GM12878 (cell line): ENCODE measurements at regions not wholly inside any gene's neighbourhood (a gene's known extent, or its start where the extent isn't known, plus 50 kb on each side); places are given as distances from the start of the nearest gene placed in this dataset.

Source experiments
- ATAC-seq: fragments of 200-7000 bp; cut with Tn5 transposase; 3 replicates; pipeline ENCODE4 v1.9.1; 2020; ENCODE audit warnings: mild to moderate bottlenecking, moderate library complexity
- BruUV-seq: library from RNA; stranded (reverse); fragments of 400-500 nt; replicated peaks from 2 replicates; lab custom pipeline; 2021; lab: Mats Ljungman, UMichigan
- CTCF ChIA-PET: fragments of 300-600 bp; sonication (Branson Sonifier 250); formaldehyde crosslinking; extraction: SDS; loops from one replicate; lab custom pipeline; 2021; ENCODE audit warnings: inconsistent platforms; lab: Yijun Ruan, JAX
- POLR2A ChIA-PET: fragments of 350-600 bp; formaldehyde crosslinking; extraction: SDS; loops from one replicate; lab custom pipeline; 2021; ENCODE audit warnings: inconsistent platforms; lab: Charles Lee
- RAD21 ChIA-PET: fragments of 300-600 bp; sonication (Branson Sonifier 250); formaldehyde crosslinking; loops from one replicate; lab custom pipeline; 2023; ENCODE audit warnings: antibody characterized with exemption; ENCODE audit not compliant: unreplicated experiment; lab: Charles Lee
- SMC1A ChIA-PET: fragments of 300-600 bp; sonication (Branson Sonifier 250); formaldehyde crosslinking; loops from one replicate; lab custom pipeline; 2023; ENCODE audit not compliant: unreplicated experiment, uncharacterized antibody; lab: Charles Lee
- DNase-seq: peaks from one replicate; pipeline ENCODE4 v3.0.0-alpha.2; 2011; ENCODE audit warnings: low read depth, low spot score
- FAIRE-seq: peaks from 3 replicates; lab custom pipeline; 2011; peaks lifted over from hg19 to GRCh38; lab: Jason Lieb, UNC
- H2AFZ ChIP-seq: 2 replicates; pipeline ENCODE4 v1.6.0; 2011; ENCODE audit warnings: low read depth, low read length, control low read depth; ENCODE audit not compliant: control insufficient read depth
- H3K27ac ChIP-seq: 2 replicates; pipeline ENCODE4 v1.5.1; 2011; ENCODE audit warnings: control low read depth; ENCODE audit not compliant: control insufficient read depth, insufficient read depth
- H3K27me3 ChIP-seq, 2 experiments: replicated peaks in 1 of 2; 2 replicates each; pipeline versions ENCODE4 v1.6.0 to v1.6.1; 2011; ENCODE audit warnings: low read length in 1 of 2; ENCODE audit not compliant: control insufficient read depth in 2 of 2, insufficient read depth in 2 of 2
- H3K36me3 ChIP-seq, 2 experiments: 2 replicates each; pipeline ENCODE4 v1.5.1; 2011; ENCODE audit warnings: low read length in 1 of 2; ENCODE audit not compliant: control insufficient read depth in 2 of 2, insufficient read depth in 2 of 2
- H3K4me1 ChIP-seq: 2 replicates; pipeline ENCODE4 v1.6.1; 2011; ENCODE audit warnings: mild to moderate bottlenecking, low read length, moderate library complexity, mixed read lengths; ENCODE audit not compliant: control insufficient read depth, insufficient read depth
- H3K4me2 ChIP-seq: 2 replicates; pipeline ENCODE4 v1.6.0; 2011; ENCODE audit warnings: control low read depth; ENCODE audit not compliant: control insufficient read depth, insufficient read depth
- H3K4me3 ChIP-seq: fragments of 200-600 bp; sonication (generic); 2 replicates; pipeline ENCODE4 v1.5.1; 2016
- H3K79me2 ChIP-seq: 2 replicates; pipeline ENCODE4 v1.6.0; 2011; ENCODE audit warnings: low read length; ENCODE audit not compliant: control insufficient read depth, insufficient read depth
- H3K9ac ChIP-seq: 2 replicates; pipeline ENCODE4 v1.8.0; 2011; ENCODE audit warnings: low read length, control low read depth, mixed read lengths; ENCODE audit not compliant: control insufficient read depth, insufficient read depth
- H3K9me3 ChIP-seq: replicated peaks from 3 replicates; pipeline ENCODE4 v1.5.1; 2011; ENCODE audit warnings: mild to moderate bottlenecking, low read length; ENCODE audit not compliant: control insufficient read depth, insufficient read depth
- H4K20me1 ChIP-seq: 2 replicates; pipeline ENCODE4 v1.6.0; 2011; ENCODE audit not compliant: control insufficient read depth, insufficient read depth
- CHD2 ChIP-seq: IDR thresholded peaks from 2 replicates; pipeline ENCODE4 v1.6.1; 2011; ENCODE audit warnings: low read depth, low read length, improper control_type of control experiment, borderline replicate concordance
- HDAC2 ChIP-seq: fragments of 200-600 bp; sonication (generic); IDR thresholded peaks from 2 replicates; pipeline ENCODE4 v1.6.1; 2017
- IRF4 ChIP-seq: IDR thresholded peaks from 2 replicates; pipeline ENCODE4 v1.6.1; 2011; ENCODE audit warnings: low read depth, low read length
- JUNB ChIP-seq: IDR thresholded peaks from 2 replicates; pipeline ENCODE4 v1.6.1; 2016; ENCODE audit warnings: antibody characterized with exemption, mild to moderate bottlenecking
- RUNX3 ChIP-seq: IDR thresholded peaks from 2 replicates; pipeline ENCODE4 v1.6.1; 2012; ENCODE audit warnings: low read length, inconsistent platforms
- YBX1 ChIP-seq: fragments of 450-650 bp; IDR thresholded peaks from 2 replicates; pipeline ENCODE4 v1.6.1; 2016; ENCODE audit warnings: antibody characterized with exemption
- WGBS: methylation state at CpG from one replicate; pipeline ENCODE4 v1.1.6; 2016; ENCODE audit warnings: low lambda C conversion rate; ENCODE audit not compliant: insufficient replicate concordance, insufficient coverage; ENCODE audit errors: missing lambda C conversion rate; 5-methylcytosine and 5-hydroxymethylcytosine counted together
- in situ Hi-C: fragments of 300-500 bp; cut with MboI; formaldehyde crosslinking; loops from 9 replicates; pipeline ENCODE4 v1.14.3; 2018; ENCODE audit warnings: mixed read lengths
- intact Hi-C: fragments of 100-400 bp; cut with micrococcal nuclease; formaldehyde crosslinking; loops from one replicate; pipeline ENCODE4 v1.14.2; 2022; ENCODE audit not compliant: unreplicated experiment
- TF ChIP-seq, protein P1 (sequence below): fragments of 450-650 bp; formaldehyde crosslinking; IDR thresholded peaks from 2 replicates; pipeline ENCODE4 v1.4.0; 2022; ENCODE audit warnings: mild to moderate bottlenecking, moderate library complexity
- TF ChIP-seq, protein P2 (sequence below): IDR thresholded peaks from 2 replicates; pipeline ENCODE4 v1.6.1; 2012; ENCODE audit warnings: low read length, inconsistent platforms

DNA sequence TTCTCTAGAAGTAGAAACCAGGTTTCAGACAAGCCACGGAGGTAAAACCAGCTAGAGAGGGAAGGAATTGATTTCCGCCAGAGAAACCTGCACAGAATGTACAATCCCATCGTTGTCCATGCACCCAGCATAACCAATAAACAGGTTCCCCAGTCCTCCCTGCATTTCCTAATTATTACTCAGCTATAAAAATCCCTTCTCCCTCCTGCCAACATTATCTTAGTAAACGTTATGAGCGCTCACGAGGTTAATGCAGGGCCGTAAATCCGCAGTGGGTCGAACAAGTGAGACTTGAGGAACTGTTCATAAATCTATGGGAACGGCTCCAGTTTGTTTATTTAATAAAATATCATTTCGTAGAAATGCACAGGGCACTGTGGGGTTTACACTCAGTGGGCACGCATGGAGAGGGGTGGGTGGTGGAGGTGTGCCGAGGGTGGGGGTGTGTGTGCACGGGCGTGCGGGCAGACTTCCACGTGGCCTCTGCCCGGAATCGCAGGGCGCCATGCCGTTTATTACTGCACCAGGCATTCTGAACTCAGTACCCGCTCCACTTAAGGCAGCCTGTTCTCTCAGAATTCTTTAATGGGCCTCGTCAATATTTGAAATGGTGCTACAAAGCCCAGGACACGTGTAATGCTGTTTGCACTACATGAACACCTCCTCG is 257.3 kb downstream of the MIAT start:
- intact Hi-C loops: no loop called here
- H3K36me3 ChIP-seq: no peaks in the 10 kb centered on the region
- no TSS peak for BruUV-seq
- H3K4me3 ChIP-seq: no peak overlapping the region
- no peaks in the 10 kb centered on the region for H3K4me1 ChIP-seq
- H3K27ac ChIP-seq: no peak overlapping the region
- H3K9ac ChIP-seq: no peak overlapping the region
- CTCF ChIA-PET: no interaction called here
- RAD21 ChIA-PET: no interaction called here
- WGBS: 47% methylated on average over 25 of the region's 25 CpGs
- TF ChIP-seq CHD2 (no peak), HDAC2 (no peak), JUNB (no peak), YBX1 (no peak), RUNX3 (no peak), IRF4 (no peak)
- TF ChIP-seq, protein P1, sequence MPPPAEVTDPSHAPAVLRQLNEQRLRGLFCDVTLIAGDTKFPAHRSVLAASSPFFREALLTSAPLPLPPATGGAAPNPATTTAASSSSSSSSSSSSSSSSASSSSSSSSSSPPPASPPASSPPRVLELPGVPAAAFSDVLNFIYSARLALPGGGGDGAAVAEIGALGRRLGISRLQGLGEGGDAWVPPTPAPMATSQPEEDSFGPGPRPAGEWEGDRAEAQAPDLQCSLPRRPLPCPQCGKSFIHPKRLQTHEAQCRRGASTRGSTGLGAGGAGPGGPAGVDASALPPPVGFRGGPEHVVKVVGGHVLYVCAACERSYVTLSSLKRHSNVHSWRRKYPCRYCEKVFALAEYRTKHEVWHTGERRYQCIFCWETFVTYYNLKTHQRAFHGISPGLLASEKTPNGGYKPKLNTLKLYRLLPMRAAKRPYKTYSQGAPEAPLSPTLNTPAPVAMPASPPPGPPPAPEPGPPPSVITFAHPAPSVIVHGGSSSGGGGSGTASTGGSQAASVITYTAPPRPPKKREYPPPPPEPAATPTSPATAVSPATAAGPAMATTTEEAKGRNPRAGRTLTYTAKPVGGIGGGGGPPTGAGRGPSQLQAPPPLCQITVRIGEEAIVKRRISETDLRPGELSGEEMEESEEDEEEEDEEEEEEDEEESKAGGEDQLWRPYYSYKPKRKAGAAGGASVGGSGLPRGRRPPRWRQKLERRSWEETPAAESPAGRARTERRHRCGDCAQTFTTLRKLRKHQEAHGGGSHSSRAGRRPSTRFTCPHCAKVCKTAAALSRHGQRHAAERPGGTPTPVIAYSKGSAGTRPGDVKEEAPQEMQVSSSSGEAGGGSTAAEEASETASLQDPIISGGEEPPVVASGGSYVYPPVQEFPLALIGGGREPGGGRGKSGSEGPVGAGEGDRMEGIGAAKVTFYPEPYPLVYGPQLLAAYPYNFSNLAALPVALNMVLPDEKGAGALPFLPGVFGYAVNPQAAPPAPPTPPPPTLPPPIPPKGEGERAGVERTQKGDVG (CRISPR knock-in tag): no peak
- TF ChIP-seq, protein P2, sequence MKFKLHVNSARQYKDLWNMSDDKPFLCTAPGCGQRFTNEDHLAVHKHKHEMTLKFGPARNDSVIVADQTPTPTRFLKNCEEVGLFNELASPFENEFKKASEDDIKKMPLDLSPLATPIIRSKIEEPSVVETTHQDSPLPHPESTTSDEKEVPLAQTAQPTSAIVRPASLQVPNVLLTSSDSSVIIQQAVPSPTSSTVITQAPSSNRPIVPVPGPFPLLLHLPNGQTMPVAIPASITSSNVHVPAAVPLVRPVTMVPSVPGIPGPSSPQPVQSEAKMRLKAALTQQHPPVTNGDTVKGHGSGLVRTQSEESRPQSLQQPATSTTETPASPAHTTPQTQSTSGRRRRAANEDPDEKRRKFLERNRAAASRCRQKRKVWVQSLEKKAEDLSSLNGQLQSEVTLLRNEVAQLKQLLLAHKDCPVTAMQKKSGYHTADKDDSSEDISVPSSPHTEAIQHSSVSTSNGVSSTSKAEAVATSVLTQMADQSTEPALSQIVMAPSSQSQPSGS: no peak
- TF ChIP-seq, all 136 proteins: peak for 0
- in situ Hi-C loops: no loop called here
- Histone ChIP-seq H3K4me2 (no peak overlapping the region), H3K9me3 (no peaks in the 10 kb centered on the region), H3K79me2 (no peaks in the 10 kb centered on the region), H4K20me1 (no peaks in the 10 kb centered on the region), H3K27me3 (peaks cover 0 to 7% of the 10 kb centered on the region in 2 experiments; a peak in 2 of 4 replicates), H2AFZ (no peak overlapping the region)
- DNase-seq (no peak), ATAC-seq (no peak), FAIRE-seq (no peak)
- SMC1A ChIA-PET: no interaction called here
- POLR2A ChIA-PET: no interaction called here
